GM18498 (cell line): ENCODE measurements at regions not wholly inside any gene's neighbourhood (a gene's known extent, or its start where the extent isn't known, plus 50 kb on each side); places are given as distances from the start of the nearest gene placed in this dataset.

Source experiments
- ATAC-seq: cut with Tn5 transposase; IDR thresholded peaks from one replicate; pipeline ENCODE4 v1.9.1; 2021; ENCODE audit warnings: mild to moderate bottlenecking, moderate library complexity; ENCODE audit not compliant: unreplicated experiment

- peak; percentile 46 for ATAC-seq
Measured at GRCh38 chr17:72421128-72422092, 300.6 kb downstream of the SOX9 start.

GRCh38 chr17:72422204-72422504, 301.3 kb downstream of the SOX9 start:
- ATAC-seq, result no peak

DNA sequence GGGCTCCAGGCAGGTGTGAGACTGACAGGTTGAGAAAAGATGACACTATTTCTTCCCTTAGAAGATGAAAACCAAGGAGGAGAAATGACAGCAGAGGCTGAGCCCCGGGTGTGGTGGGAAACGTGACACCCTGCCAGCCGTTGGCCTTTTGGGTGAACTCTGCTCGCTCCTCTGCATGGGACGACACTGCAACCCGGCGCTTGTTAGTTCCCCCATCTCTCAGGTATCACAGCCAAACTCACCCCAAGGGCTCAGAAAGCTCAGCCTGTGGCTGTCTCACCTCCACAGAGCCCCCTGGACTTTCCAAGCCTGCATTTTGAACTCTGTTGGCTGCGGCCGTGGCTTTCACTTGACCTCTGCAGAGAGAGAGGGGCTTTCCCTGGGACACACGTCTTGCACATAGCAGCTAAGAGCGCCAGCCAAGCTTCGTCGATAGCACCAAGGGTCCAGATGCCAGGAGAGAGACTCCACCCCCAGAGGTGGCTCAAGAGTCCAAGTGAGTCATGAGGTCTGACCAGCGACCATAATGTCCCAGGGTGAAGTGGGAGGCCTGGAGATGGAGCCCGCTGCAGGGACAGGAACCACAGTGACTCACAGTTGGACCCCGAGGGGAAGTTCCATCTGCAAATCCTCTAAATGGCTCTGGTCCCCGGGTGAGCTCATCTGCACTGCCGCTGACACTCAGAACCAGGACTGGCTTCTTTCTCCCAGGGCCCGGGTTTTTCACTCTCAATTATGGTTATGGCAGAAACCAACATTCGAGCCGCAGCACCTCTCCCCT, 301.9 kb downstream of the SOX9 start:
- ATAC-seq, result peak; percentile 45

DNA sequence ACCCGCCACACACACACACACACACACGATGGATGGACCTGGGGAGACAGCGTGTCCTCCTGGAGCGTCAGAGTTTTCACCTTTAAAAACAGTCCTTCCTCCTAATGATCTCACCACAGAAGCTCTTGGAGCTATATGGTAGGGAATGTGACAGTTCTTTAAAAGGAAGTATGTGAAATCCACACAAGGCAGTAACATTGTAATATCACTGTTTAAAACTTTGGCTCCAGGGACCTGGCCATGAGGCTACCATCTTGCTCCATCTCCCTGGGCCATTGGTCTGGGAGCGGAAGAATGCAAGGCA, 302.4 kb downstream of the SOX9 start:
- no peak for ATAC-seq

GRCh38 chr17:72423718-72424117, 302.9 kb downstream of the SOX9 start:
- ATAC-seq, result no peak

- ATAC-seq, result no peak
Measured at GRCh38 chr17:72424505-72425117, 303.8 kb downstream of the SOX9 start.

- no peak for ATAC-seq
Measured at GRCh38 chr17:72425133-72425793, 304.4 kb downstream of the SOX9 start.

- no peak for ATAC-seq
Measured at GRCh38 chr17:72425794-72426168, 305.0 kb downstream of the SOX9 start.

DNA sequence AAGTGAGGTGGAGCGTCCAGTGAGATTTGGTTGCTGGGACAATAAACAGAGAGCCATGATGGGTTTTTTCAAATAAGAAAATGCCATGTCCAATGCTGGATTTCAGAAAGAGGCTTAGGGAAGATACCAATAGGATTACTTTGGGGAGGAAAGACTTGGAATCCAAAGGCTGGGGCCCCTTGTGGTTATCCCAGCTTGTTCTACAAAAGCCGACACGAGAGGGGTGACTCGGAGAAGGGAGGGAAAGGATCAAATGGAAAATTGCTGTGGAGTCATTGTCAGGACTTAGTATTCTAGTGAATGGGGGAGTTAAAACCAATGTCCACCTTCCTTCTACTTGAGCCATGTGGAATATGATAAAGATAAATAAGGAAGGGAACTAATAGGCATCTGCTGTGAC, 305.5 kb downstream of the SOX9 start:
- no peak for ATAC-seq

DNA sequence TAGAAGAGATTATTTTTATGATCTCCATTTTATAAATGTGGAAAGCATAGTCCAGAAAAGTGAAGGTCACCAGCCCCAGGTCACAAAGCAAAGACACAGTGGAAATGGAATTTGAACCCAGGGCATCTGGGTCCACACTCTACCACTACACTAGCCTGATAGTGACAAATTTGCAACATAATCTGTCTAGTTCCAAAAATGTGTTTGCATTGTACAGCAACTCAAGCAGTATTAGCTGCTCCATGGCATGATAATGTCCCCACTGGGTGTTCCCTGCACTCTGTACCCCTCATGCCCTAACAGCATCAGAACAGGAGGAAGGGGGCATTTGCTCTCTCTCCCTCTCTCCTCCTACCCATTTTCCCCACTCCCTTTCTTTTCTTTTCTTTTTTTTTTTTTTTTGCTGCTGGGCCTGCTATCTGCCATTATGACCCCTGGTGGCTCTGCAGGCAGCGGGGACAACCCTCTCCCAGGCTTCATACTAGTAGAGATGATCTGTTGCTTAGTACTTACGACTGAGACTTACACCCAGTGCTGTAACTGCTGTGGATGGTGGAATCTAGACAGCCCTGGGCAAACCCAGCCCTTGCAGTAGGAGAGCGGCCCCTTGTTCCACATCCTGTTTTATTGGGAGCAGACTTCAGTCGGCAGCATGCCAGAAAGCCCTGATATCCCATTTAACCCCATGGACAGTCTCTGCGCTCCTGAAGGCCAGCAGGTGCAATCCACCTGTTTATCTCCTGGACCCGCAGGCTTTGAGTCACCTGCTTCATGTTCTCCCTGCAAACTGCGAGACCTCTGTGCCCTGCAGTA, 306.3 kb downstream of the SOX9 start:
- ATAC-seq, result no peak

- ATAC-seq, result no peak
Measured at GRCh38 chr17:72427761-72428109, 306.9 kb downstream of the SOX9 start.

DNA sequence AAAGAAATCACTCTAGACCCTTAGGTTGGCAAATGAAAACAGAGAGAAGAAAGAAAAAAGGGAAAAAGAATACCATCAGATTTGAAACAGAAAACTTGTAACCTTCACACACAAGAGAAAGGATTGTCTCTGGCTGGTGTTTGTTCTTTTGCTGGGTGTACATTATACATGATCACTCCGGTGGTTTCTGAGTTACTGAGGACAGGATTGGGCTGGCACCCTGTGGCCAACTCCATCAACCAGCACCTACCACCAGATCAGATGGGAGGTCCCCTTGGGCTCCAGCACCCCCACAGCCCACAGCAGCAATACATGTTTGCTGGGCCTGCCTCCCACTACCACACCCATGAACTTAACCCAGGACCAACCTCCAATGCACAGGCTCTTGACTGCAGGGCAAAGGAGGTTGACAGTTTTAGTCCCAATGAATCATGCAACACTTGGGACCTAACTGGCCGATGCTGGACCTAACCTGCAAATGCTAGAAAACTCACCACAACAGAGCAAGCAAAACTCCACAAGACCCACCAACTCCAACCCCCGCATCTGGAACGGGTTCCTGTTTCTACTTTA, 308.3 kb downstream of the SOX9 start:
- ATAC-seq, result no peak

DNA sequence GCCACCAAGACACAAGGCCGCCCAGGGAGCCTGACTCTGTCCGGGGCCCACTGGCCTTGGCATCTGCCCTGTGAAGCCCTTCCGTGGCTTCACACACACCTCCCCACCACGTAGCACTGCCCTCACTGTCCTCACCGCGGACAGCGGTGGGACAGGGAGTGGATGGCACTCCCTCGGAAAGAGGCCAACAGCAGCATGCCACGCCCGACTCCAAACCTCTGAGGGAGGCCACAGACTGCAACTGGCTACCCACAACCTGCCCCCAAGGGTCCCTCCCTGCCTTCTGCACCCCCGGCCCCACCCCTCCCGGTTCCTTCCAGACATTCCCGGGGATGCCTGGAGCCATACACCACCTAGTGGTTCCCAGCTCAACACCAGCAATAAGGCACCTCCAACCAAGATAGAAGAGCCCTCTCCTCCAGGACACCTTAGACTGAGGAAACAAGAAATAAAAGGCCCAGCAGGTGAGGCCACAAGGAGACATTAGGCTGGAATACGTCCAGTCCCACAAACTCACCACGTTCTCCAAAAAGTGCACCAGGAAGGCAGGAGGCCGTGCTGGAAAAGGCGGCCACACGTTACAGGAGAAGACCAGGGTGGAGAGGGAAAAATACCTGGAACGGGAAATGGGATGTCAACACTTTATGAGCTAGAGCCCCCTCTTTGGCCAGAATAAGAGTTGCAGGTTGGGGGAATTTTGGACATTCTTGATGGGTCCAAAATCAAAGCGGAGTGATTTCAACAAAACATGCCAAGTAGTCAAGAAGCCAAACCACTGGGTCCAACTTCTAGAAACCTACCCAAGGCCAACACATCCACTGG, 310.0 kb downstream of the SOX9 start:
- no peak for ATAC-seq

DNA sequence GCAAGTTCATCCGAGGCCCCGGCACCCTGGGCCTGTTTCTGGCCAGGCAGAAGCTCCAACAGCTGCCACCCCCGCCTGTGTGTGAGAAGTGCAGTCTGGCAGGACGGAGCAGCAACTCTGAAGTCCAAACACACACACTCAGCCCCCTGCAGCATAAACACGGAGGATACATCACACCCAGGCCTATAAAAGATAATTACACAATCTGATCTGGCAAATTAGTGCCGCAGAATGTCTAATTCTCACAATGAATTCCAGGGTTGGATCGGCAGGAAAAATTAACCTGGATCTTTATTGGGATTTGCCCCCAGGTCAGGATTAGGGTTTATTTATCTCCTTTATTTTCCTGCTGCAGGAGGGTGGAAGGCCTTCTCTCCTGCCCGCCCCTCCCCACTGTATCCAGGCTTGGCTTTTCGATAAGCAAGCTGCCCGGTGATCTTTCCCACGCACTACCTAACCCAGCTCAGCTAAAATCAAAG, 311.4 kb downstream of the SOX9 start:
- ATAC-seq, result no peak

GRCh38 chr17:72432881-72433280, 312.1 kb downstream of the SOX9 start:
- no peak for ATAC-seq

DNA sequence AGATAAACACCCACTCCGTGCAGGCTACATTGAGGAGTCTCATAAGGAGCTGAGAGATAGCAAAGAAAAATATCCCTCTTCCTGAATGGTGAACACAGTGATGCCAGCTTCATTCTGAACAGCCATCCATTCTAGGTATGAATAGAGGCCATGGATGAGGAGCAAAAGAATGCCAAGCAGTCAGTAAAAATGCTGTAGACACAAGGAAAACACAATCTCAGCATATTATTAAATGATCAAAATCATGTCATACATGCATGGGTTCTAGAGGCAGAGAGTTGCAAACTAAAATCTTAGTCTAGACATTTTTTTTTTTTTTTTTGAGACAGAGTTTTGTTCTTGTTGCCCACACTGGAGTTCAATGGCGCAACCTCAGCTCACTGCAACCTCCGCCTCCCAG, 313.0 kb downstream of the SOX9 start:
- ATAC-seq, result no peak

DNA sequence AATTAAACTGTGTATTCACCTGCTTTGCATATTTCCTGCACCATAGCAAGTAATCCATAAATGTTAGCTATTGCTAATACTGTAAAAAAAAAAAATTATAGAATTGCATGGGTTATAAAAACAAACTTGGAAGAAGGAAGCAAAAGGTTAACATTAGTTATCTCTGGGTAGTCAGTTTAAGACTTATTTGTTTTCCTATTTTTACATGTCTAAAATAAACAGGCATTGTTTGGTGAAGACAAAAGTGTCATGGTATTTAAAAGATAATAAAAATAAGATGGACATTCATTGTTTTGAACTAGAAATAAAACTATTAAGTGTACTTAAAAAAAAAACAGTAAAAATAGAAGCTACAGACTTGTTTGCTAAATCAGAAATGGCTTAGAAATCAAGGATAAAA, 313.8 kb downstream of the SOX9 start:
- no peak for ATAC-seq

DNA sequence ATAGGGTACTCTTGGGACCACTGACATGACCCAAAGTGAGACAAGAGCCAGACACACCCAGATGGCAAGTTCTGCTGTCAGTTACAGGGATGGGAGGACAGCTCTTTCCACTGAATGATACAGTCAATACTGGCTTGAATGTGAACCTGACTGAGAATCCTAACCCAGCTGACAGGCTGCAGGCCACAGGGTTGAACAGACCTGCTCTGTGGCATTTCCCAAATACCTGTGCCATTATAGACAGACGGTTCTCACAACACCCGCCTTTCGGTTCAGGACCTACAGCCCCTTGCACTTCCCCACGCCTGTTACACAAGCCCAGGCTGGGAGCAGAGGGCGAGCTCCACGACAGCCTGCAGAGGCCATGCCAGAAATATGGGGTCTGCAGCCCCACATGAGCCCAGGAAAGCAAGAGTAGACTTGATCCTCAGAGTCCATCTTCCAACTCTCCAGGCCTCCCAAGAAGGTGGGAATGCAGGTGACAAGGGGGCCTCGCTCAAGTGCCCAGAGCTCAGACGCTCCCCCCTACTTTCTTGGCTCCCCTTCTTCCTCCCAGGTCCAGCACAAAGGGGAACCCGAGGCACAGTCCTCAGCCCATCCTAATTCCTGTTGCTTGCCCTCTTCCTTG, 314.3 kb downstream of the SOX9 start:
- ATAC-seq, result no peak

DNA sequence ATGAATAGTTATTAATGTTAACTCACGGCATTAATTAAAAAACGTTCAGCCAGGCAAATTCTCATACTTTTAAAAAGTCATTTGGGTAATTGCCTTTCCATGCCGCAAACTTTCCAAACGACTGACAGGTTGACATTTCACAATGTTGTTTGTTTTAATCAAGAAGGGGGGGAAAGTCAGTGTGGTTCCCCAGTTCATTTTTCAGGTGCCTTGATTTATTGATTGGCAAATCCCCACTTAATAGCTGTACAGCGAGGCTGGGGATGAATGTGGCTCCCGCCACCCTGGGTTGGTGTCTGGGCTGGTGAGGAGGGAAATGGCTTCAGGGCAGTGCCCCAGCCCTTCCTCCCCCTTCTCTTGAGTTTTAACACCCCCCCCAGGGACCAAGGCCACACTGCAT, 318.0 kb downstream of the SOX9 start:
- no peak for ATAC-seq
